A673 (cell line): ENCODE measurements at regions not wholly inside any gene's neighbourhood (a gene's known extent, or its start where the extent isn't known, plus 50 kb on each side); places are given as distances from the start of the nearest gene placed in this dataset.

Source experiments
- CTCF ChIP-seq: fragments of 300-800, 200-600 bp; sonication (generic); conservative IDR thresholded peaks from 2 replicates; pipeline ENCODE4 v1.5.1; 2017; ENCODE audit warnings: low read depth, mild to moderate bottlenecking, antibody characterized with exemption, low read length, moderate library complexity, mixed read lengths
- EZH2 ChIP-seq: fragments of 200-600 bp; sonication (generic); IDR thresholded peaks from 2 replicates; pipeline ENCODE4 v1.6.1; 2017; ENCODE audit warnings: borderline replicate concordance, low read depth, mild to moderate bottlenecking, mixed read lengths, antibody characterized with exemption, low read length; ENCODE audit not compliant: poor library complexity, severe bottlenecking

- TF ChIP-seq CTCF = no peak
- TF ChIP-seq EZH2 = no peak
These were observed 132.0 kb upstream of the TGFBR2 start for GRCh38 chr3:30474371-30474770.
